GM12878 (cell line): ENCODE measurements at regions not wholly inside any gene's neighbourhood (a gene's known extent, or its start where the extent isn't known, plus 50 kb on each side); places are given as distances from the start of the nearest gene placed in this dataset.

Experiments used
- ATAC-seq: fragments of 200-7000 bp; cut with Tn5 transposase; 3 replicates; pipeline ENCODE4 v1.9.1; 2020; ENCODE audit warnings: mild to moderate bottlenecking, moderate library complexity
- BruUV-seq: library from RNA; stranded (reverse); fragments of 400-500 nt; replicated peaks from 2 replicates; lab custom pipeline; 2021; lab: Mats Ljungman, UMichigan
- CTCF ChIA-PET: fragments of 300-600 bp; sonication (Branson Sonifier 250); formaldehyde crosslinking; extraction: SDS; loops from one replicate; lab custom pipeline; 2021; ENCODE audit warnings: inconsistent platforms; lab: Yijun Ruan, JAX
- POLR2A ChIA-PET: fragments of 350-600 bp; formaldehyde crosslinking; extraction: SDS; loops from one replicate; lab custom pipeline; 2021; ENCODE audit warnings: inconsistent platforms; lab: Charles Lee
- RAD21 ChIA-PET: fragments of 300-600 bp; sonication (Branson Sonifier 250); formaldehyde crosslinking; loops from one replicate; lab custom pipeline; 2023; ENCODE audit warnings: antibody characterized with exemption; ENCODE audit not compliant: unreplicated experiment; lab: Charles Lee
- SMC1A ChIA-PET: fragments of 300-600 bp; sonication (Branson Sonifier 250); formaldehyde crosslinking; loops from one replicate; lab custom pipeline; 2023; ENCODE audit not compliant: unreplicated experiment, uncharacterized antibody; lab: Charles Lee
- DNase-seq: peaks from one replicate; pipeline ENCODE4 v3.0.0-alpha.2; 2011; ENCODE audit warnings: low read depth, low spot score
- FAIRE-seq: peaks from 3 replicates; lab custom pipeline; 2011; peaks lifted over from hg19 to GRCh38; lab: Jason Lieb, UNC
- H2AFZ ChIP-seq: 2 replicates; pipeline ENCODE4 v1.6.0; 2011; ENCODE audit warnings: low read depth, low read length, control low read depth; ENCODE audit not compliant: control insufficient read depth
- H3K27ac ChIP-seq: 2 replicates; pipeline ENCODE4 v1.5.1; 2011; ENCODE audit warnings: control low read depth; ENCODE audit not compliant: control insufficient read depth, insufficient read depth
- H3K27me3 ChIP-seq, 2 experiments: replicated peaks in 1 of 2; 2 replicates each; pipeline versions ENCODE4 v1.6.0 to v1.6.1; 2011; ENCODE audit warnings: low read length in 1 of 2; ENCODE audit not compliant: control insufficient read depth in 2 of 2, insufficient read depth in 2 of 2
- H3K36me3 ChIP-seq, 2 experiments: 2 replicates each; pipeline ENCODE4 v1.5.1; 2011; ENCODE audit warnings: low read length in 1 of 2; ENCODE audit not compliant: control insufficient read depth in 2 of 2, insufficient read depth in 2 of 2
- H3K4me1 ChIP-seq: 2 replicates; pipeline ENCODE4 v1.6.1; 2011; ENCODE audit warnings: mild to moderate bottlenecking, low read length, moderate library complexity, mixed read lengths; ENCODE audit not compliant: control insufficient read depth, insufficient read depth
- H3K4me2 ChIP-seq: 2 replicates; pipeline ENCODE4 v1.6.0; 2011; ENCODE audit warnings: control low read depth; ENCODE audit not compliant: control insufficient read depth, insufficient read depth
- H3K4me3 ChIP-seq: fragments of 200-600 bp; sonication (generic); 2 replicates; pipeline ENCODE4 v1.5.1; 2016
- H3K79me2 ChIP-seq: 2 replicates; pipeline ENCODE4 v1.6.0; 2011; ENCODE audit warnings: low read length; ENCODE audit not compliant: control insufficient read depth, insufficient read depth
- H3K9ac ChIP-seq: 2 replicates; pipeline ENCODE4 v1.8.0; 2011; ENCODE audit warnings: low read length, control low read depth, mixed read lengths; ENCODE audit not compliant: control insufficient read depth, insufficient read depth
- H3K9me3 ChIP-seq: replicated peaks from 3 replicates; pipeline ENCODE4 v1.5.1; 2011; ENCODE audit warnings: mild to moderate bottlenecking, low read length; ENCODE audit not compliant: control insufficient read depth, insufficient read depth
- H4K20me1 ChIP-seq: 2 replicates; pipeline ENCODE4 v1.6.0; 2011; ENCODE audit not compliant: control insufficient read depth, insufficient read depth
- ATF2 ChIP-seq: IDR thresholded peaks from 2 replicates; pipeline ENCODE4 v1.6.1; 2012; ENCODE audit warnings: low read length, inconsistent platforms
- FOXM1 ChIP-seq: IDR thresholded peaks from 2 replicates; pipeline ENCODE4 v1.6.1; 2012; ENCODE audit warnings: low read depth, mild to moderate bottlenecking, inconsistent platforms, low read length, moderate library complexity
- HDGF ChIP-seq: fragments of 450-650 bp; IDR thresholded peaks from 2 replicates; pipeline ENCODE4 v1.6.1; 2016; ENCODE audit warnings: antibody characterized with exemption
- IRF5 ChIP-seq: fragments of 450-650 bp; IDR thresholded peaks from 2 replicates; pipeline ENCODE4 v1.6.1; 2017; ENCODE audit warnings: borderline replicate concordance
- MEF2B ChIP-seq: fragments of 450-650 bp; IDR thresholded peaks from 2 replicates; pipeline ENCODE4 v1.6.1; 2018; ENCODE audit warnings: mild to moderate bottlenecking, moderate library complexity; ENCODE audit not compliant: partially characterized antibody, poor library complexity, severe bottlenecking
- MLLT1 ChIP-seq: fragments of 450-650 bp; IDR thresholded peaks from 2 replicates; pipeline ENCODE4 v1.6.1; 2016; ENCODE audit warnings: mild to moderate bottlenecking
- NRF1 ChIP-seq: conservative IDR thresholded peaks from 2 replicates; pipeline ENCODE4 v1.6.1; 2011; ENCODE audit warnings: mild to moderate bottlenecking, low read depth, low read length, improper control_type of control experiment
- WRNIP1 ChIP-seq: IDR thresholded peaks from 2 replicates; pipeline ENCODE4 v1.6.1; 2011; ENCODE audit warnings: low read depth, low read length, improper control_type of control experiment, borderline replicate concordance
- WGBS: methylation state at CpG from one replicate; pipeline ENCODE4 v1.1.6; 2016; ENCODE audit warnings: low lambda C conversion rate; ENCODE audit not compliant: insufficient replicate concordance, insufficient coverage; ENCODE audit errors: missing lambda C conversion rate; 5-methylcytosine and 5-hydroxymethylcytosine counted together
- in situ Hi-C: fragments of 300-500 bp; cut with MboI; formaldehyde crosslinking; loops from 9 replicates; pipeline ENCODE4 v1.14.3; 2018; ENCODE audit warnings: mixed read lengths
- intact Hi-C: fragments of 100-400 bp; cut with micrococcal nuclease; formaldehyde crosslinking; loops from one replicate; pipeline ENCODE4 v1.14.2; 2022; ENCODE audit not compliant: unreplicated experiment
- TF ChIP-seq, protein P1 (sequence below): fragments of 450-650 bp; IDR thresholded peaks from 2 replicates; pipeline ENCODE4 v1.6.1; 2017; ENCODE audit warnings: mild to moderate bottlenecking, moderate library complexity

GRCh38 chr2:140157816-140158215, 1377.6 kb upstream of the NXPH2 start:
- in situ Hi-C loops: no loop called here

More at GRCh38 chr2:140157816-140158215, 1377.6 kb upstream of the NXPH2 start:
- H3K9ac ChIP-seq: no peak overlapping the region
- ChIA-PET SMC1A (no interaction called here), RAD21 (no interaction called here), POLR2A (no interaction called here), CTCF (no interaction called here)
- WGBS: 18% methylated on average over 5 of the region's 5 CpGs
- no peak overlapping the region for H3K4me2 ChIP-seq
- no peak overlapping the region for H3K4me3 ChIP-seq
- H3K36me3 ChIP-seq: no peaks in the 10 kb centered on the region
- H3K4me1 ChIP-seq: no peaks in the 10 kb centered on the region
- DNase-seq (no peak), FAIRE-seq (no peak), ATAC-seq (no peak)
- no peaks in the 10 kb centered on the region for H3K27me3 ChIP-seq
- no peaks in the 10 kb centered on the region for H3K79me2 ChIP-seq
- BruUV-seq: no TSS peak
- no peaks in the 10 kb centered on the region for H4K20me1 ChIP-seq
- no peak overlapping the region for H3K27ac ChIP-seq
- no peak for TF ChIP-seq MEF2B
- TF ChIP-seq, protein P1, sequence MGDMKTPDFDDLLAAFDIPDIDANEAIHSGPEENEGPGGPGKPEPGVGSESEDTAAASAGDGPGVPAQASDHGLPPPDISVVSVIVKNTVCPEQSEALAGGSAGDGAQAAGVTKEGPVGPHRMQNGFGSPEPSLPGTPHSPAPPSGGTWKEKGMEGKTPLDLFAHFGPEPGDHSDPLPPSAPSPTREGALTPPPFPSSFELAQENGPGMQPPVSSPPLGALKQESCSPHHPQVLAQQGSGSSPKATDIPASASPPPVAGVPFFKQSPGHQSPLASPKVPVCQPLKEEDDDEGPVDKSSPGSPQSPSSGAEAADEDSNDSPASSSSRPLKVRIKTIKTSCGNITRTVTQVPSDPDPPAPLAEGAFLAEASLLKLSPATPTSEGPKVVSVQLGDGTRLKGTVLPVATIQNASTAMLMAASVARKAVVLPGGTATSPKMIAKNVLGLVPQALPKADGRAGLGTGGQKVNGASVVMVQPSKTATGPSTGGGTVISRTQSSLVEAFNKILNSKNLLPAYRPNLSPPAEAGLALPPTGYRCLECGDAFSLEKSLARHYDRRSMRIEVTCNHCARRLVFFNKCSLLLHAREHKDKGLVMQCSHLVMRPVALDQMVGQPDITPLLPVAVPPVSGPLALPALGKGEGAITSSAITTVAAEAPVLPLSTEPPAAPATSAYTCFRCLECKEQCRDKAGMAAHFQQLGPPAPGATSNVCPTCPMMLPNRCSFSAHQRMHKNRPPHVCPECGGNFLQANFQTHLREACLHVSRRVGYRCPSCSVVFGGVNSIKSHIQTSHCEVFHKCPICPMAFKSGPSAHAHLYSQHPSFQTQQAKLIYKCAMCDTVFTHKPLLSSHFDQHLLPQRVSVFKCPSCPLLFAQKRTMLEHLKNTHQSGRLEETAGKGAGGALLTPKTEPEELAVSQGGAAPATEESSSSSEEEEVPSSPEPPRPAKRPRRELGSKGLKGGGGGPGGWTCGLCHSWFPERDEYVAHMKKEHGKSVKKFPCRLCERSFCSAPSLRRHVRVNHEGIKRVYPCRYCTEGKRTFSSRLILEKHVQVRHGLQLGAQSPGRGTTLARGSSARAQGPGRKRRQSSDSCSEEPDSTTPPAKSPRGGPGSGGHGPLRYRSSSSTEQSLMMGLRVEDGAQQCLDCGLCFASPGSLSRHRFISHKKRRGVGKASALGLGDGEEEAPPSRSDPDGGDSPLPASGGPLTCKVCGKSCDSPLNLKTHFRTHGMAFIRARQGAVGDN: no peak
- no peak for TF ChIP-seq NRF1
- TF ChIP-seq WRNIP1: no peak
- TF ChIP-seq IRF5: no peak
- no peak for TF ChIP-seq FOXM1
- no peak for TF ChIP-seq MLLT1
- no peak for TF ChIP-seq HDGF
- TF ChIP-seq ATF2: no peak
- intact Hi-C loops: no loop called here
- H2AFZ ChIP-seq: no peak overlapping the region
- H3K9me3 ChIP-seq: no peaks in the 10 kb centered on the region
